Nephron progenitor cell (in vitro differentiated cells): ENCODE measurements at regions not wholly inside any gene's neighbourhood (a gene's known extent, or its start where the extent isn't known, plus 50 kb on each side); places are given as distances from the start of the nearest gene placed in this dataset.

ENCODE experiments used
- DNase-seq: peaks from one replicate; pipeline ENCODE4 v3.0.0; 2021
- H3K27ac Mint-ChIP-seq: 2 replicates; pipeline ENCODE4 v1.8.0; 2021; ENCODE audit warnings: mild to moderate bottlenecking, moderate library complexity, mixed read lengths
- H3K27me3 Mint-ChIP-seq: 2 replicates; pipeline ENCODE4 v1.8.0; 2021; ENCODE audit warnings: mild to moderate bottlenecking, low read depth, mixed read lengths; ENCODE audit not compliant: poor library complexity
- H3K36me3 Mint-ChIP-seq: 2 replicates; pipeline ENCODE4 v1.8.0; 2021; ENCODE audit warnings: low read depth, mixed read lengths
- H3K4me1 Mint-ChIP-seq: 2 replicates; pipeline ENCODE4 v1.8.0; 2021; ENCODE audit warnings: mixed read lengths
- H3K4me3 Mint-ChIP-seq: 2 replicates; pipeline ENCODE4 v1.8.0; 2021; ENCODE audit warnings: mild to moderate bottlenecking, moderate library complexity, mixed read lengths
- H3K9me3 Mint-ChIP-seq: 2 replicates; pipeline ENCODE4 v1.8.0; 2021; ENCODE audit warnings: mild to moderate bottlenecking, moderate library complexity, mixed read lengths
- CTCF ChIP-seq: fragments of 200-600 bp; sonication (generic); IDR thresholded peaks from 2 replicates; pipeline ENCODE4 v1.5.0; 2021; ENCODE audit warnings: antibody characterized with exemption

GRCh38 chr2:113838744-113839444 is 51.0 kb upstream of the ACTR3 start:
- no peak overlapping the region for H3K4me3 Mint-ChIP-seq
- H3K27me3 Mint-ChIP-seq = peaks cover 4% of the 10 kb centered on the region

GRCh38 chr2:113838277-113838676 is 51.6 kb upstream of the ACTR3 start:
- no peak for DNase-seq
- TF ChIP-seq CTCF = no peak
- peaks cover 4% of the 10 kb centered on the region for H3K27me3 Mint-ChIP-seq
- H3K4me3 Mint-ChIP-seq = no peak overlapping the region
- H3K27ac Mint-ChIP-seq = no peak overlapping the region
- peaks cover 4% of the 10 kb centered on the region for H3K36me3 Mint-ChIP-seq
- H3K9me3 Mint-ChIP-seq = no peaks in the 10 kb centered on the region
- peaks cover 33% of the 10 kb centered on the region for H3K4me1 Mint-ChIP-seq

More at GRCh38 chr2:113838744-113839444, 51.0 kb upstream of the ACTR3 start:
- Mint-ChIP-seq H3K9me3 (no peaks in the 10 kb centered on the region), H3K36me3 (peaks cover 4% of the 10 kb centered on the region), H3K27ac (no peak overlapping the region), H3K4me1 (peaks cover 33% of the 10 kb centered on the region)
- DNase-seq = no peak
- TF ChIP-seq CTCF = no peak

GRCh38 chr2:113834051-113834730 is 55.7 kb upstream of the ACTR3 start:
- Mint-ChIP-seq H3K27ac (no peak overlapping the region), H3K9me3 (no peaks in the 10 kb centered on the region), H3K4me1 (peaks cover 8% of the 10 kb centered on the region), H3K36me3 (no peaks in the 10 kb centered on the region), H3K27me3 (peaks cover 4% of the 10 kb centered on the region), H3K4me3 (no peak overlapping the region)
- TF ChIP-seq CTCF = no peak
- DNase-seq = no peak

- H3K27ac Mint-ChIP-seq = no peak overlapping the region
- no peaks in the 10 kb centered on the region for H3K36me3 Mint-ChIP-seq
- peaks cover 7% of the 10 kb centered on the region for H3K4me1 Mint-ChIP-seq
- no peak for DNase-seq
- H3K27me3 Mint-ChIP-seq = peaks cover 4% of the 10 kb centered on the region
- no peaks in the 10 kb centered on the region for H3K9me3 Mint-ChIP-seq
- H3K4me3 Mint-ChIP-seq = no peak overlapping the region
- no peak for TF ChIP-seq CTCF
Observed at GRCh38 chr2:113832795-113833290, 57.0 kb upstream of the ACTR3 start.

GRCh38 chr2:113831161-113831560 is 58.7 kb upstream of the ACTR3 start:
- H3K27ac Mint-ChIP-seq = no peak overlapping the region
- no peak overlapping the region for H3K4me3 Mint-ChIP-seq
- no peaks in the 10 kb centered on the region for H3K27me3 Mint-ChIP-seq
- no peak for DNase-seq
- H3K4me1 Mint-ChIP-seq = peaks cover 8% of the 10 kb centered on the region
- no peaks in the 10 kb centered on the region for H3K9me3 Mint-ChIP-seq
- TF ChIP-seq CTCF = no peak
- H3K36me3 Mint-ChIP-seq = no peaks in the 10 kb centered on the region

GRCh38 chr2:113829761-113830160 is 60.1 kb upstream of the ACTR3 start:
- no peak for TF ChIP-seq CTCF
- Mint-ChIP-seq H3K36me3 (no peaks in the 10 kb centered on the region), H3K9me3 (no peaks in the 10 kb centered on the region), H3K27ac (no peak overlapping the region), H3K4me3 (no peak overlapping the region), H3K4me1 (peaks cover 9% of the 10 kb centered on the region), H3K27me3 (no peaks in the 10 kb centered on the region)
- no peak for DNase-seq
